GM19467 (cell line): ENCODE measurements at regions not wholly inside any gene's neighbourhood (a gene's known extent, or its start where the extent isn't known, plus 50 kb on each side); places are given as distances from the start of the nearest gene placed in this dataset.
"Not testable (repeated sequence)": the region's sequence is repeated elsewhere in the genome, so short reads cannot be mapped to it uniquely, and the experiment has no call there.

Source experiments
- ATAC-seq: cut with Tn5 transposase; IDR thresholded peaks from one replicate; pipeline ENCODE4 v1.9.1; 2021; ENCODE audit warnings: mild to moderate bottlenecking, moderate library complexity; ENCODE audit not compliant: unreplicated experiment

- ATAC-seq: not testable (repeated sequence)
Measured at GRCh38 chr12:13518034-13518433, 321.5 kb downstream of the EMP1 start.

- no peak for ATAC-seq
Measured at GRCh38 chr12:13509740-13510139, 313.2 kb downstream of the EMP1 start.

DNA sequence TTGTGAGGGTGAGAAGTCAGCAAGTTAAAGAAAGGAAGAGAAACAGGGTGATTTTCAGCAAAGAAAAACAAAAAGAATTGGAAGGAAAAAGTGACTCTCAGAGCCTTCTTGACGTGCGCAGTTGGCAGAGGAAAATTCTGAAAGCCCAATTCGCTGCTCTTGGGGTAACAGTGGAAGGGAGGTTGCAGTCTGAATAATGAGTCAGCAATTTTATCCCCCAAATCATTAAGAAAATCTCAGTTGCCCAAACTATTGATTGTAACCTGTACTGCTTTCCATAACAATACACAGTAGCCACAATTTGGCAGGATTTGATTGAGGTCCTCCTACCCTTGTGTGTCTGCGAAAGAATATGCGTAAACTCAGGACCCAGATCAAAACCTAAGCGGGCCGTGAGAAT, 309.1 kb downstream of the EMP1 start:
- no peak for ATAC-seq

DNA sequence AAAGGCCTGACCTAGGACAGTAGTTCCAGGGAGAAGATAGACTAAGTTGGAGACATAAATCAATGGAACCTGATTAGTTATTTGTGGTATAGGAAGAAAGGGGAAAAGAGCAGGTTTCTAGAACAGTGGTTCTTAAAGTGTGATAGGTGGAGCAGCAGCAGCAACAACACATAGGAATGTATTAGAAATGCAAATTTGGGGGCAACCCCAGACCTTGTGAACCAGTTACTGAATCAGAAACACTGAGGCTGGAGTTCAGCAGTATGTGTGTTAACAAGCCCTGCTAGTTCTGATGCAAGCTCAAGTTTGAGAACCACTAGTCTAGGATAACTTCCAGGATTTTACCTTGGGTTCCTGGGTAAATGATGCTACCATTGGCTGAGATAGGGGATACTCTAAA, 308.7 kb downstream of the EMP1 start:
- ATAC-seq: no peak

DNA sequence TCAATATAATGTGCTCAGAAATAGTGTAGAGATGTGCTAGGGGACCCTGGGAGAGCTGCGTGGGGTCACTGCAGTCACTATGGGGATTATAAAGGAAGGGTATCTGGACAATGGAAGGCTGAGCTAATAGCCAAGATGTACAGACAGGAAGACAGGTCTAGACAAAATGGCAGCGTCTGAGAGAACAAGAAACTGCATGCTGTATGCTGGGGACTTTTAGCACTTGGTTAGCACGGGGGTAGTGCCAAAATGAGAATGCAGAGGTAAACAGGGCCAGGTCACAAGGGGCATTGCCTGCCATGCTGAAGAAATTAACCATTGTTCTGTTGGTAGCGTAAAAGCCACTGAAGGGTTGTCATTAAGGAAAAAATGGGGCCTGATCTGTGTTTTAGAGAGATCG, 308.2 kb downstream of the EMP1 start:
- no peak for ATAC-seq

DNA sequence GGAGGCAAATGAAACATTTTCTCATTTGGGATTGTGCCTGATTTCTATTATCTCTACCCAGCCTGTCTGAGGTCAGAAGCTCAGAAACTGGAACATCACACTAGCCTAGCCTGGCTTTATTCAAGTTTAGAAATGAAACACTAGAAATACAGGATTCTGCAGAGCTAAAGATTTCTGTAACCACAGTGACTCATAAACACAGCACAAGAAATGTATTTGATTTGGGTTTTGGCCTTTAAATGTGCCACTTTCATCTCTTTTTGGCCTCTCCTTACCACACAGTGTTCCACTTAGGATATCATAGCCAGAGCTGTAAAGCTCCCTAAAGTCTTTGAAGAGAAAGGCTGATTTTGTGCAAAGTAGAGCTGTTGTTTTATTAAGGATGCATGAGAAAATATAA, 307.5 kb downstream of the EMP1 start:
- ATAC-seq: no peak

DNA sequence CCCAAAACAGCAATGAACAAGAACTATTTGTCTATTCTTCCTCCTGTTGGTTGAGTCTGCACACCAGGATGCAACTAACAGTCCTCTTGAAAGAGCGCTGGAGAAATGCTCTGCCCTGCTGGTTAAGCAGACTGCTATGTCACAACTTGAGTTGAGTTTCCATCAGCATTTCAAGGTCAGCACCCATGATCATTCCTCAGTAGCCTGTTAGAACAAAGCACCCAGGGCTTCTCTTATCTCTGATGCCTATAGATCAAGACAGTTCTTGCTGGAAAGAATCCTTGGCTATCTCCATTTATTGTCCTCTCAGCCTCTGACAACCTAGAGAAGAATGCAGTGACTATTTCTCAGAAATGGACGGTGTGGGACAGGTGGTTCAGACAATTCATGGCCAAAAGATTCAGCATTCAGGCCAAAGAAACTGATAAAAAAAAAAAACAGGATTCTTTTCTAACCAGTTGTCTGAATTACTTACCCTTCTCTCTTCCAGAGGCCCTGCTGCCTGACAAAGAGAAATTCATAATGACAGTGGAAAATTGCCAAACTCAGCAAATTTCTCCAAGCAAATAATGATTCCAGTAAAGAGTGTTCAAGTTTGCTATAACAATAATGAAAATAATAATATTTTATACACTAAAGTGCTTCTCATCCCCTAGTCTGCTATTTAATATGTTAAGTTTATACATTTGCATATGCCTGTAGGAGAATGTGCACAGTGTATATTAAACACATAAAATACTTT, 306.7 kb downstream of the EMP1 start:
- no peak for ATAC-seq

- no peak for ATAC-seq
Measured at GRCh38 chr12:13499008-13499407, 302.5 kb downstream of the EMP1 start.

- ATAC-seq: no peak
Measured at GRCh38 chr12:13496111-13496510, 299.6 kb downstream of the EMP1 start.

DNA sequence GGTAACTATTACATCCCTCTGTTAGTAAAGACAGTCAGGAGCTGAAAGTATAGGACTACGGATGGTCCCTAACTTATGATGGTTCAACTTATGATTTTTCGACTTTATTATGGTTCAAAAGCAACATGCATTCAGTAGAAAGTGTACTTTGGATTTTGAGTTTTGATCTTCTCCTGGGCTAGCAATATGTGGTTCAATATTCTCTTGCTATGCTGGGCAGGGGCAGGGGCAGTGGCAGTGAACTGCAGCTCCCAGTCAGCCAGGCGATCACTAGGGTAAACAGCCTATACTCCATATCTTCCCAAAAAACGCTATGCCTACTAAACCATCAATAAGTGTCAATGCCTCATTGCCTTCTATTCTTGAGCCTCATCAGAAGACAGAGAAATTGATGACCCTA, 292.7 kb downstream of the EMP1 start:
- no peak for ATAC-seq

- no peak for ATAC-seq
Measured at GRCh38 chr12:13487326-13487725, 290.8 kb downstream of the EMP1 start.

DNA sequence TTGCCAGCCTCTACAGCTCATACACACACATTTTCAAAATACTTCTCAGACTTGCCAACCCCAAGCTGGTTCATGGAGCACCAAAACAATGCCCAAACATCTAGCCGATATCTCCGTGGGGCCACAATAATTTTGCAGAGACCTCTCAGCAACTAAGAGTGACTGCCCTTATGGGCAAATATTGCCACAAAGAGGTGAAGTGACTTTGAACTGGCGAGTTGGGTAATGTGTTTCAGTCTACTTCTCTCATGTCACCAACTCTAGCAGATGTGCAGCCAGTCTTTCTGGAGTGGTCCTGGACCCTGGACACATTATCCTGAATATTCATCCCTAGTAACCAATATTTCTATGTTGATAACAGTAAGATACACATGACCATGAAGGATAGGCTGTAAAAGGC, 290.3 kb downstream of the EMP1 start:
- ATAC-seq: no peak

GRCh38 chr12:13478650-13479181, 282.2 kb downstream of the EMP1 start:
- ATAC-seq: no peak

DNA sequence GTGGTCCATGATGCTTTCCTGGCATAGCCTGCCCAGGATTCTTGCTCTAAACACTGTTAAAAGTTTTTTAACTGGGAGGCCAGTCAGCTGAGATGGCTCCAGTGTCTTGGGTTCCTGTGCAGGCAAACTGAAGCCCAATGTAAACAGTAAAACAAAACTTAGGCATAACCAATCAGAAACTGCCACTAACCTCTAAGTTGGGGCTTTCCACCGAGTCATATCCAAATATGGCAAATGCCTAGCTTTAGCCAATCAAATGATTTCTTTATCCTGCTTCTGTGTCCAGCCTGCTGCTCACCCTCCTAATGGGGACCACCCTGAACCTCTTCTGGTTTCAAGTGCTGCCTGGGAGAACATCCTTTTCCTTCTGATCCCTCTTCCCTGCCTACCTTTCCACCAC, 277.9 kb downstream of the EMP1 start:
- ATAC-seq: no peak

GRCh38 chr12:13472690-13473089, 276.2 kb downstream of the EMP1 start:
- ATAC-seq: peak; percentile 97

GRCh38 chr12:13471471-13471870, 274.9 kb downstream of the EMP1 start:
- ATAC-seq: no peak

DNA sequence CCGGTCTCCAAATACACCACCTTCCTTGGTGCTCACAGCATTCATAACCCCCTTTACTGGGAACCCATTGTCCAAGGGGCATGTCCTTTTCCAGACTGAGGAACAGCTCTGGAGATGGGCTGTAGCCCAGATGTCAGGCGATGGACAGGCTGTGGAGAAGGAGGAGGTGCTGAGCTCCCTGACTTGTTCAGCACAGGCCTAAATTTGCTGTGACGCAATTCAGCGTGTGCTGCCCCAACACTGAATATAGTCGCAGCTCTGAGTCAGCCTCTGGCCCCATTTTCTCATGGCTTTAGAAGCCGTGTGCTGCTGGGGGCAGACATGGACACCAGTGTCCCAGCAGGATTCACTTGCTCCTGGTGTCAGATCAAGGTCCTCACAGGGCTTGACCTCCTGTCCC, 269.1 kb downstream of the EMP1 start:
- ATAC-seq: no peak

DNA sequence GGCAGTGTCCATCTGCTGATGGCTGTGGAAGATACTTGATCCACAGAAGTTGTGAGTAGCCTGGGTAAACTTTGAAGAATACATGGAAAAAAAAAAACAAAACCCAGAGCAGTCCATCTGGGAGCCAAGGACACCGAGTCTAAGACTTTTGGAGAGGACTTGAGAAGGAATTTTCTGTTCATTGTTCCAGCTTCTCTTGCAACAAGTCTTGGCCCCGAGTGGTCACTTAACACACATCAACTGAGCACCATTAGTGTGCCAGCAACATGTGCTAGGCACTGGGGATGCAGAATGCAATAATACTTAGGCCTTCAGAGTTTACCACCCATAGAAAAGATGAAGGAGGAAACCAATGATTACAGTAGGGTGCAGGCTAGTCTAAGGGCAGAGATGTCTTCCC, 266.7 kb downstream of the EMP1 start:
- no peak for ATAC-seq

DNA sequence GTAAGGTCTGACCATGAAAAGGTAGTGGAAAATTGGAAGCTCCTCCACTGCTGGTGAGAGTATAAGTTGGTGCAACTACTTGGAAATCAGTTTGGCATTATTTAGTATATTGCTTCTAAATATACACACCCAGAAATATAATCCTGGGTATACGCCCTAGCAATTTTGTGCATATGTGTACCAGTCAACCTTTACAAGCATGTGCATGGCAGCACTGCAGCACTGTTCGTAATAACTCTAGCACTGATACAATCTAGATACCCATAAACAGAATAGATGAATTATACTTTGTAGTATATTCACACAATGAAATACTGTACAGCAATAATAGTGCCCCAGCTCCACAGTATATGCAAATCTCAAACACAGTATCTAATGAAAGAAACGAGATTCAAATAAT, 265.9 kb downstream of the EMP1 start:
- no peak for ATAC-seq

DNA sequence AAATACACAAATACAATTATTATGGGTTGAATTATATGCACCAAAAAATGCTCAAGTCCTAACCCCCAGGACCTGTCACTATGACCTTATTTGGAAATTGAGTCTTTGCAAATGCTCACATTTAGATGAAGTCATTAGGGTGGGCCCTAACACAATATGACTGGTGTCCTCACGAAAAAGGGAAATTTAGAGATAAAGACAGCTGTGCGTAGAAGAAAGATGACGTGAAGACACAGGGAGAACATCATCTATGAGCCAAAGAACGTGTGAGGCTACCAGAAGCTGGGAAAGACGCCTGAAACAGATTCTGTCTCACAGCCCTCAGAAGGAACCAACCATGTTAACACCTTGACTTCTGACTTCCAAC, 259.2 kb downstream of the EMP1 start:
- no peak for ATAC-seq

DNA sequence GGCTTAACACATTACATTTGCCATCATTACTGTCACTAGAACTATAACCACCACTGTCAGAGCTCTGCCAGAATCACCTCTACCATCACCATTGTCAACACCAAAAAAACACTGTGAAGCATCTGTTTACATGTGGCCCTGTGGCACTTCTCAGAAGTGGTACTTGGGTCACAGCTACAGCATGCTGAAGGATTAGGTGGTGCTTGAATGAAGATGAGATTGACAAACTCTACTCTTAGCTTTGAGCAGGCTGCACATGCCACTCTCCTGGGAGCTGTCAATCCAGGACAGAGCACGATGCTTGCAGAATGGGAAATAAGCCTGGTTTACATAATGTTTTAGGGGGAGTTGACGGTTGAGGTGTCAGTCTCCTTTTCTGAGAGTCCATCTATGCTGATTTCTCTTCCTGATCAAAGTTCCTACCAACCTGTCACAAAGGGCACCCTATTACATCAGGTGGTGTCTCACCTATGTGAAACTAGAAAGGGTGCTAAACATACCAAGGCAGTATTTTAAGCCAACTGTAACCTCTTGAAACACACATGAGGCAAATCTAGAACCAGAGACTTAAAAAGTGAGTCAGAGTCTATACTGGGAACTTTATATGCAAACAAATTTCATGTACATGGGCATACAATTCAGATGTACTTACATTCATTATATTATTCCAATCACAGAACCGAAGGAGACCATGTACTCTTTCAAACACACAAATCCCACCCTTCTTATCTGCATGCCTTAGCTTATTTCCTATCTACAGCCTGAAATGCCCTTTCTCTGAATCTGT, 258.7 kb downstream of the EMP1 start:
- ATAC-seq: no peak

DNA sequence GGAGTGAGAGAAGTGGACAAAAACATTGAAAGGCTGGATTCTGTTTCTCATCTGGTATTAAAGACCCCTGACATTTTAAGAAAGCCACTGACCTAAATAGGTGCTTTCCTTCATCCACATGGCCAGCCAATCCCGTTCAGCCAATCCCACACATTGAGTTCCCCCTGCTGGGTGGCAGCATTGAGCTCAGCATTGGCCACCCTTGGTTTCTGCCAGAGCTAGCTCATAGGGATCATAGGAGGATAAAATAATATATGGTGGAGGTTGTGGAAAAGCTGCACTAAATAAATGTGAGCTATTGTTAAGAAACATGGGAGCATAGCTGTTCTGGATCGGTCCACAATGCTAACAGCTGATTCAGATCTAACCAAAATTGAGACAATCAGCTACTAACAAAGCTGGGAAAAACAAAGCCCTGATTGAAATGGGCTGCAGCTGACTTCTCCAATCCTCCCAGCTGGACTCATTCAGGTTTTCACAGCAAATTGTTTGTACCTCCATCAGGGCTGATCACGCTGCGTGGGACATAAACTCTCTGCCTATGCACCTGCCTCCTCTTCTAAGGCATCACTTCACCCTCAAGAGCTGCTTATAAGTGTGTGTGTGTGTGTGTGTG, 256.5 kb downstream of the EMP1 start:
- no peak for ATAC-seq
